ENCODE measurements at regions not wholly inside any gene's neighbourhood (a gene's known extent, or its start where the extent isn't known, plus 50 kb on each side); places are given as distances from the start of the nearest gene placed in this dataset.
A peak's percentile ranks its signal among the peaks of the same experiment; 100 is the strongest.
"Not testable (repeated sequence)": the region's sequence is repeated elsewhere in the genome, so short reads cannot be mapped to it uniquely, and the experiment has no call there.

- no peak for DNase-seq (ENCODE audit: low read depth)
- H3K4me3 ChIP-seq (ENCODE audit: low read depth, low read length): no peak overlapping the region
Measured at GRCh38 chr14:65170318-65170717, 68.0 kb upstream of the MAX start.

GRCh38 chr14:65170768-65171507 is 68.6 kb upstream of the MAX start:
- H3K4me3 ChIP-seq (ENCODE audit: low read depth, low read length): no peak overlapping the region
- peak; percentile 33 for DNase-seq (ENCODE audit: low read depth)
- TF ChIP-seq CTCF (IDR thresholded peaks at IDR 0.05; ENCODE audit: low read depth, low read length): peak; percentile 7
- TF ChIP-seq MYC (IDR thresholded peaks at IDR 0.05; ENCODE audit: low read depth, low read length): no peak
- TF ChIP-seq POLR2A (IDR thresholded peaks at IDR 0.05; ENCODE audit: extremely low read depth, insufficient read length): no peak

More at GRCh38 chr14:65170318-65170717, 68.0 kb upstream of the MAX start:
- TF ChIP-seq CTCF (IDR thresholded peaks at IDR 0.05; ENCODE audit: low read depth, low read length): no peak
- no peak for TF ChIP-seq POLR2A (IDR thresholded peaks at IDR 0.05; ENCODE audit: extremely low read depth, insufficient read length)
- TF ChIP-seq MAX (IDR thresholded peaks at IDR 0.05; ENCODE audit: low read depth, low read length): no peak
- no peak for TF ChIP-seq MYC (IDR thresholded peaks at IDR 0.05; ENCODE audit: low read depth, low read length)

- TF ChIP-seq MAX (IDR thresholded peaks at IDR 0.05; ENCODE audit: low read depth, low read length): no peak
- no peak for TF ChIP-seq MYC (IDR thresholded peaks at IDR 0.05; ENCODE audit: low read depth, low read length)
- TF ChIP-seq POLR2A (IDR thresholded peaks at IDR 0.05; ENCODE audit: extremely low read depth, insufficient read length): no peak
- no peak for TF ChIP-seq CTCF (IDR thresholded peaks at IDR 0.05; ENCODE audit: low read depth, low read length)
- no peak overlapping the region for H3K4me3 ChIP-seq (ENCODE audit: low read depth, low read length)
- DNase-seq (ENCODE audit: low read depth): no peak
Measured at GRCh38 chr14:65173973-65174693, 71.8 kb upstream of the MAX start.

GRCh38 chr14:65174783-65175182 is 72.5 kb upstream of the MAX start:
- no peak overlapping the region for H3K4me3 ChIP-seq (ENCODE audit: low read depth, low read length)
- TF ChIP-seq POLR2A (IDR thresholded peaks at IDR 0.05; ENCODE audit: extremely low read depth, insufficient read length) (no peak), CTCF (IDR thresholded peaks at IDR 0.05; ENCODE audit: low read depth, low read length) (no peak), MYC (IDR thresholded peaks at IDR 0.05; ENCODE audit: low read depth, low read length) (no peak)
- DNase-seq (ENCODE audit: low read depth): no peak

- TF ChIP-seq CTCF (IDR thresholded peaks at IDR 0.05; ENCODE audit: low read depth, low read length): no peak
- TF ChIP-seq POLR2A (IDR thresholded peaks at IDR 0.05; ENCODE audit: extremely low read depth, insufficient read length): no peak
- no peak for TF ChIP-seq MYC (IDR thresholded peaks at IDR 0.05; ENCODE audit: low read depth, low read length)
- no peak for TF ChIP-seq MAX (IDR thresholded peaks at IDR 0.05; ENCODE audit: low read depth, low read length)
Measured at GRCh38 chr14:65177551-65177950, 75.2 kb upstream of the MAX start.

GRCh38 chr14:65179231-65179630 is 76.9 kb upstream of the MAX start:
- DNase-seq (ENCODE audit: low read depth); H3K4me3 ChIP-seq (ENCODE audit: low read depth, low read length): not testable (repeated sequence)

More at GRCh38 chr14:65177551-65177950, 75.2 kb upstream of the MAX start:
- no peak for DNase-seq (ENCODE audit: low read depth)
- no peak overlapping the region for H3K4me3 ChIP-seq (ENCODE audit: low read depth, low read length)

Data from NB4 (cell line).